ENCODE measurements at regions not wholly inside any gene's neighbourhood (a gene's known extent, or its start where the extent isn't known, plus 50 kb on each side); places are given as distances from the start of the nearest gene placed in this dataset.

- DNase-seq, result no peak
Observed at GRCh38 chr11:122521626-122522025, 133.9 kb upstream of the UBASH3B start.

GRCh38 chr11:122517403-122518379 is 137.8 kb upstream of the UBASH3B start:
- DNase-seq, result no peak

GRCh38 chr11:122516686-122517085 is 138.8 kb upstream of the UBASH3B start:
- DNase-seq, result no peak

GRCh38 chr11:122513997-122514396 is 141.5 kb upstream of the UBASH3B start:
- no peak for DNase-seq

GRCh38 chr11:122513328-122513727 is 142.2 kb upstream of the UBASH3B start:
- DNase-seq, result no peak

GRCh38 chr11:122512688-122513087 is 142.8 kb upstream of the UBASH3B start:
- DNase-seq, result no peak

GRCh38 chr11:122509899-122510298 is 145.6 kb upstream of the UBASH3B start:
- DNase-seq, result no peak

- DNase-seq, result no peak
Observed at GRCh38 chr11:122509091-122509490, 146.4 kb upstream of the UBASH3B start.

- DNase-seq, result peak; percentile 88
Observed at GRCh38 chr11:122505304-122506006, 150.1 kb upstream of the UBASH3B start.

- peak; percentile 46 for DNase-seq
Observed at GRCh38 chr11:122494221-122494620, 161.3 kb upstream of the UBASH3B start.

- peak; percentile 46 for DNase-seq
Observed at GRCh38 chr11:122491509-122491908, 164.0 kb upstream of the UBASH3B start.

- DNase-seq, result no peak
Observed at GRCh38 chr11:122488892-122489706, 166.4 kb upstream of the UBASH3B start.

- no peak for DNase-seq
Observed at GRCh38 chr11:122487669-122488068, 167.9 kb upstream of the UBASH3B start.

- DNase-seq, result no peak
Observed at GRCh38 chr11:122486793-122487495, 168.6 kb upstream of the UBASH3B start.

GRCh38 chr11:122478986-122479385 is 176.5 kb upstream of the UBASH3B start:
- no peak for DNase-seq

- DNase-seq, result no peak
Observed at GRCh38 chr11:122468965-122469364, 186.6 kb upstream of the UBASH3B start.

- DNase-seq, result no peak
Observed at GRCh38 chr11:122463530-122463929, 192.0 kb upstream of the UBASH3B start.

- DNase-seq, result no peak
Observed at GRCh38 chr11:122459064-122459463, 196.5 kb upstream of the UBASH3B start.

GRCh38 chr11:122453586-122453985 is 201.9 kb upstream of the UBASH3B start:
- DNase-seq, result no peak

- no peak for DNase-seq
Observed at GRCh38 chr11:122451911-122452310, 203.6 kb upstream of the UBASH3B start.

GRCh38 chr11:122441666-122442035 is 213.9 kb upstream of the UBASH3B start:
- DNase-seq, result no peak

Data from femur (tissue), 1 donor.